Right atrium auricular region (tissue), 2 donors: ENCODE measurements at regions not wholly inside any gene's neighbourhood (a gene's known extent, or its start where the extent isn't known, plus 50 kb on each side); places are given as distances from the start of the nearest gene placed in this dataset.

Source experiments
- DNase-seq: peaks from one replicate; pipeline ENCODE4 v3.0.0-alpha.2; 2019; ENCODE audit warnings: low spot score
- H3K27ac ChIP-seq, 2 donors: fragments of 200-600 bp; sonication (generic); 1 replicate in 1 of 2; 2 replicates in 1 of 2; pipeline ENCODE4 v1.5.1; 2016 to 2019
- H3K27me3 ChIP-seq, 2 donors: fragments of 200-600 bp; sonication (generic); one replicate each; pipeline versions ENCODE4 v1.5.1 to v1.6.0; 2017 to 2019
- H3K36me3 ChIP-seq: fragments of 200-600 bp; sonication (generic); one replicate; pipeline ENCODE4 v1.5.1; 2016
- H3K4me1 ChIP-seq, 2 donors: fragments of 200-600 bp; sonication (generic); one replicate each; pipeline versions ENCODE4 v1.5.1 to v1.6.0; 2017 to 2019
- H3K4me3 ChIP-seq, 2 donors: fragments of 200-600 bp; sonication (generic); 1 replicate in 1 of 2; 2 replicates in 1 of 2; pipeline ENCODE4 v1.5.1; 2017 to 2019; ENCODE audit warnings: mild to moderate bottlenecking in 1 of 2, moderate library complexity in 1 of 2
- H3K9me3 ChIP-seq, 2 donors: fragments of 200-600 bp; sonication (generic); one replicate each; pipeline ENCODE4 v1.5.1; 2019
- CTCF ChIP-seq, 2 donors: fragments of 200-600 bp; sonication (generic); IDR thresholded peaks; one replicate each; pipeline ENCODE4 v1.5.1; 2019; ENCODE audit warnings: antibody characterized with exemption in 2 of 2

- no peak overlapping the region for H3K27ac ChIP-seq
- H3K36me3 ChIP-seq: no peaks in the 10 kb centered on the region
- TF ChIP-seq CTCF (IDR thresholded peaks at IDR 0.05): no peak
- H3K27me3 ChIP-seq: no peaks in the 10 kb centered on the region
- no peak for DNase-seq
- no peaks in the 10 kb centered on the region for H3K9me3 ChIP-seq
- no peak overlapping the region for H3K4me3 ChIP-seq
- peaks cover 0 to 15% of the 10 kb centered on the region in 2 donors for H3K4me1 ChIP-seq
These were observed 66.4 kb upstream of the MED9 start for GRCh38 chr17:17410357-17410756.

GRCh38 chr17:17411692-17412091 is 65.1 kb upstream of the MED9 start:
- no peaks in the 10 kb centered on the region for H3K9me3 ChIP-seq
- H3K4me3 ChIP-seq: no peak overlapping the region
- no peaks in the 10 kb centered on the region for H3K27me3 ChIP-seq
- no peak for TF ChIP-seq CTCF (IDR thresholded peaks at IDR 0.05)
- H3K36me3 ChIP-seq: no peaks in the 10 kb centered on the region
- no peak for DNase-seq
- H3K4me1 ChIP-seq: peaks cover 0 to 29% of the 10 kb centered on the region in 2 donors
- H3K27ac ChIP-seq: no peak overlapping the region

GRCh38 chr17:17412326-17412725 is 64.5 kb upstream of the MED9 start:
- H3K27ac ChIP-seq: no peak overlapping the region
- H3K27me3 ChIP-seq: no peaks in the 10 kb centered on the region
- no peak overlapping the region for H3K4me3 ChIP-seq
- DNase-seq: no peak
- no peaks in the 10 kb centered on the region for H3K36me3 ChIP-seq
- TF ChIP-seq CTCF (IDR thresholded peaks at IDR 0.05): no peak
- no peaks in the 10 kb centered on the region for H3K9me3 ChIP-seq
- H3K4me1 ChIP-seq: peaks cover 0 to 35% of the 10 kb centered on the region in 2 donors

- TF ChIP-seq CTCF (IDR thresholded peaks at IDR 0.05): no peak
- Histone ChIP-seq H3K36me3 (no peaks in the 10 kb centered on the region), H3K27me3 (no peaks in the 10 kb centered on the region), H3K9me3 (no peaks in the 10 kb centered on the region), H3K4me1 (peaks cover 0 to 42% of the 10 kb centered on the region in 2 donors), H3K4me3 (no peak overlapping the region), H3K27ac (no peak overlapping the region)
- DNase-seq: no peak
These were observed 63.5 kb upstream of the MED9 start for GRCh38 chr17:17413215-17413792.

GRCh38 chr17:17413821-17414220 is 63.0 kb upstream of the MED9 start:
- H3K9me3 ChIP-seq: no peaks in the 10 kb centered on the region
- peak overlapping the region in 1 of 2 donors; percentile 57 for H3K27ac ChIP-seq
- no peak overlapping the region for H3K4me3 ChIP-seq
- DNase-seq: no peak
- TF ChIP-seq CTCF (IDR thresholded peaks at IDR 0.05): no peak
- H3K27me3 ChIP-seq: no peaks in the 10 kb centered on the region
- peaks cover 0 to 47% of the 10 kb centered on the region in 2 donors for H3K4me1 ChIP-seq
- H3K36me3 ChIP-seq: no peaks in the 10 kb centered on the region

GRCh38 chr17:17414341-17414805 is 62.4 kb upstream of the MED9 start:
- Histone ChIP-seq H3K4me1 (peaks cover 0 to 53% of the 10 kb centered on the region in 2 donors), H3K27me3 (no peaks in the 10 kb centered on the region), H3K9me3 (no peaks in the 10 kb centered on the region), H3K27ac (peak overlapping the region in 1 of 2 donors; percentile 57), H3K4me3 (peak overlapping the region in 1 of 2 donors; percentile 8), H3K36me3 (no peaks in the 10 kb centered on the region)
- peak; percentile 74 for DNase-seq
- no peak for TF ChIP-seq CTCF (IDR thresholded peaks at IDR 0.05)
